Lower lobe of right lung (tissue), 2 donors: ENCODE measurements at regions not wholly inside any gene's neighbourhood (a gene's known extent, or its start where the extent isn't known, plus 50 kb on each side); places are given as distances from the start of the nearest gene placed in this dataset.

Source experiments
- ATAC-seq, 2 donors: fragments of 200-7000 bp; cut with Tn5 transposase; one replicate each; pipeline ENCODE4 v1.9.1; 2020 to 2022; ENCODE audit warnings: mild to moderate bottlenecking in 2 of 2, moderate library complexity in 2 of 2
- DNase-seq: peaks from one replicate; pipeline ENCODE4 v3.0.0-alpha.2; 2020
- H3K27ac ChIP-seq: fragments of 200-600 bp; one replicate; pipeline ENCODE4 v1.8.0; 2022
- H3K27me3 ChIP-seq: fragments of 200-600 bp; one replicate; pipeline ENCODE4 v1.8.0; 2022; ENCODE audit warnings: low read depth
- H3K36me3 ChIP-seq: fragments of 200-600 bp; one replicate; pipeline ENCODE4 v1.8.0; 2022; ENCODE audit warnings: mild to moderate bottlenecking
- H3K4me1 ChIP-seq: fragments of 200-600 bp; one replicate; pipeline ENCODE4 v1.8.0; 2022
- H3K4me3 ChIP-seq: fragments of 200-600 bp; one replicate; pipeline ENCODE4 v1.8.0; 2022; ENCODE audit warnings: mild to moderate bottlenecking
- H3K9me3 ChIP-seq: fragments of 200-600 bp; one replicate; pipeline ENCODE4 v1.8.0; 2022
- intact Hi-C: fragments of 100-400 bp; cut with DNase I; formaldehyde crosslinking; loops from one replicate; pipeline ENCODE4 v1.11.0; 2022
- TF ChIP-seq, protein P1 (sequence below): fragments of 200-600 bp; IDR thresholded peaks from one replicate; pipeline ENCODE4 v1.8.0; 2022; ENCODE audit warnings: antibody characterized with exemption, mild to moderate bottlenecking
- donor health status: DM: no; HTN: yes; CAD: no; lungs with severe emphysema.

DNA sequence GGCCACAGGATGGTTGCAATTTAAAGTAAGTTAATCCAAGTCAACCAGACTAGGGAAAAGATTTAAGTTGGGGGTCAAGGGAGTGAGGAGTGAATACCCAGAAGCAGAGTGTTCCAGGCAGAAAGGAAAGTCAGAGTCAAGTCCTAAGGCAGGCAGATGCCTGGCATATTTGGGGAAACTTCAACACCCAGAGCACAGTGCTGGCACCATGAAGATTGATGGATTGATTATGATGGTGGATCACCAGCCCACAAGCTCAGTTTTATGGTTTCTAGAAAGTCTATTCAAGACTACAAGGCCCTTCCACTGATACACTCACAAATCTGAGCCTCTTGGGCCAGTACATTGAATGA, 100.1 kb upstream of the DUSP10 start:
- DNase-seq (no peak), ATAC-seq (no peak)
- H3K4me1 ChIP-seq, result peaks cover 10% of the 10 kb centered on the region
- no peaks in the 10 kb centered on the region for H3K36me3 ChIP-seq
- no peaks in the 10 kb centered on the region for H3K27me3 ChIP-seq
- H3K27ac ChIP-seq, result no peak overlapping the region
- intact Hi-C loops, result no loop called here
- no peaks in the 10 kb centered on the region for H3K9me3 ChIP-seq
- no peak overlapping the region for H3K4me3 ChIP-seq
- TF ChIP-seq, protein P1, sequence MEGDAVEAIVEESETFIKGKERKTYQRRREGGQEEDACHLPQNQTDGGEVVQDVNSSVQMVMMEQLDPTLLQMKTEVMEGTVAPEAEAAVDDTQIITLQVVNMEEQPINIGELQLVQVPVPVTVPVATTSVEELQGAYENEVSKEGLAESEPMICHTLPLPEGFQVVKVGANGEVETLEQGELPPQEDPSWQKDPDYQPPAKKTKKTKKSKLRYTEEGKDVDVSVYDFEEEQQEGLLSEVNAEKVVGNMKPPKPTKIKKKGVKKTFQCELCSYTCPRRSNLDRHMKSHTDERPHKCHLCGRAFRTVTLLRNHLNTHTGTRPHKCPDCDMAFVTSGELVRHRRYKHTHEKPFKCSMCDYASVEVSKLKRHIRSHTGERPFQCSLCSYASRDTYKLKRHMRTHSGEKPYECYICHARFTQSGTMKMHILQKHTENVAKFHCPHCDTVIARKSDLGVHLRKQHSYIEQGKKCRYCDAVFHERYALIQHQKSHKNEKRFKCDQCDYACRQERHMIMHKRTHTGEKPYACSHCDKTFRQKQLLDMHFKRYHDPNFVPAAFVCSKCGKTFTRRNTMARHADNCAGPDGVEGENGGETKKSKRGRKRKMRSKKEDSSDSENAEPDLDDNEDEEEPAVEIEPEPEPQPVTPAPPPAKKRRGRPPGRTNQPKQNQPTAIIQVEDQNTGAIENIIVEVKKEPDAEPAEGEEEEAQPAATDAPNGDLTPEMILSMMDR, result no peak

DNA sequence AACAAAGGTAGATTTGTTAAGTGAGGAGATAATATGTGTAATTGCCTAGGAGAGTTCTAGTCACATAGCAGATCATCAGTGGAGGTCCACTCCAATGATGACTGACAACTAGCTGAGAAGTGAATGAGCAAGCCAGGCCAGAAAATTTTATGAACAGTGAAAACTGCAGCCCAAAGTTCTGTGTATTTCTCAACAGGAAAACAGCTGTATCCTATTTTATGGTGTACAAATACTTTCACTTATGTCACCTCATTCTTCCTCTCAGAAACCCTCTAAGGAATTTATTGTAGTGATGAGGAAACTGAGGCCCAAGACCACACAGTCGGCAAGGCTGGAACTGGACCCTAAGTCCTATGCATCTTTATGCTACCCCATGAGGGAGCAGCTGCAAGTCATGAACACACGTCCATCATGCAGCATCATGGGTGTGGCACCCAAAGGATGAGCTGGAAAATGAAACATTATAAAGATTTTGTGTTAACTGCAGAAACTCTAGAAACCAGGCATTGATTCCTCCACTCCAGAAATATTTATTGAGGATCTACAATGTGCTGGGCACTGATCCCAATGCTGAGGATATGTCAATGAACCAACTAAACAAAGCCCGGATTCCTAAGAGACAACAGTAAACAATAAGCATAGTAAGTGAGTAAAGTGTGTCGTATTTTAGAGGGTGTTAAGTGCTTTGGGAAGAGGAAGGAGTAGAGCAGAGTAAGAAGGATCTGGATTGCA, 99.5 kb upstream of the DUSP10 start:
- peak in 1 of 2 donors; percentile 16 for ATAC-seq
- intact Hi-C loops, result no loop called here

DNA sequence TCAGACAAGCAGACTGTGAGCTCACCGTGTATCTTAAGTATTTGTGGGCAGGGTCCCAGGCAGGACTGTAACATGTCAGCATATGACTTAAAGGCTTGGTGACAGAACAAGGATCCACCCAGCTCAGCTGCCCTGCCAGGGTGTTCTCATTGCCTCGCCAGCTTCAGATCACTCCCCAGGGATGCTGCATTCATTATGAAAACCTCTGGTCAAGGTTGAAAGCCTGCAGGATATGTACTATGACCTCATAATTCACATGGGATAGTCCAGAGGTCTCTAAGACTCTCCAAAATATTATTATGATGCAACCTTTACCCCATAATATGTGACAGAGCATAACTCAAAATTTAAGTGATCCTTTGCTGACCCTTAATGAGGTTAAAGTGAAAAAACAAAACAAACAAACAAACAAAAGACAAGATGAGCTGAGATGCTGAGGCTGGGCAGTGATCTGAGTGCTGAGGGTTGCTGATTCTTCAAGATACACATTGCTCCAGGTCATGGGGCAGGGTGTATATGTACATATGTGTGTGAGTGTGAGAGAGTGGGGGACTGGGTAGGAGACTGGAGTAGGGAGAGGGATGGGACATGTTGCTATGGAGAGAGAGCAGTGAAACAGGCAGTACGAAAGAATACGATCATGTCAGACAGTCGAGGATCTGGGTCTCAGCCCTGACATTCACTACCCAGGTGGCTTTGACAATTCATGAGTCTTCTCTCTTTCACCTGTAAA, 98.8 kb upstream of the DUSP10 start:
- no peaks in the 10 kb centered on the region for H3K9me3 ChIP-seq
- H3K27ac ChIP-seq, result no peak overlapping the region
- no peak overlapping the region for H3K4me3 ChIP-seq
- no peaks in the 10 kb centered on the region for H3K36me3 ChIP-seq
- peak; percentile 31 to 43 for ATAC-seq
- peaks cover 10% of the 10 kb centered on the region for H3K4me1 ChIP-seq
- DNase-seq, result no peak
- H3K27me3 ChIP-seq, result no peaks in the 10 kb centered on the region
- intact Hi-C loops, result no loop called here
- TF ChIP-seq, protein P1, result no peak

More for the DNA sequence above, 99.5 kb upstream of the DUSP10 start:
- H3K4me1 ChIP-seq, result peaks cover 10% of the 10 kb centered on the region
- H3K4me3 ChIP-seq, result no peak overlapping the region
- no peaks in the 10 kb centered on the region for H3K36me3 ChIP-seq
- no peaks in the 10 kb centered on the region for H3K9me3 ChIP-seq
- DNase-seq, result no peak
- no peaks in the 10 kb centered on the region for H3K27me3 ChIP-seq
- TF ChIP-seq, protein P1, result no peak
- H3K27ac ChIP-seq, result no peak overlapping the region

DNA sequence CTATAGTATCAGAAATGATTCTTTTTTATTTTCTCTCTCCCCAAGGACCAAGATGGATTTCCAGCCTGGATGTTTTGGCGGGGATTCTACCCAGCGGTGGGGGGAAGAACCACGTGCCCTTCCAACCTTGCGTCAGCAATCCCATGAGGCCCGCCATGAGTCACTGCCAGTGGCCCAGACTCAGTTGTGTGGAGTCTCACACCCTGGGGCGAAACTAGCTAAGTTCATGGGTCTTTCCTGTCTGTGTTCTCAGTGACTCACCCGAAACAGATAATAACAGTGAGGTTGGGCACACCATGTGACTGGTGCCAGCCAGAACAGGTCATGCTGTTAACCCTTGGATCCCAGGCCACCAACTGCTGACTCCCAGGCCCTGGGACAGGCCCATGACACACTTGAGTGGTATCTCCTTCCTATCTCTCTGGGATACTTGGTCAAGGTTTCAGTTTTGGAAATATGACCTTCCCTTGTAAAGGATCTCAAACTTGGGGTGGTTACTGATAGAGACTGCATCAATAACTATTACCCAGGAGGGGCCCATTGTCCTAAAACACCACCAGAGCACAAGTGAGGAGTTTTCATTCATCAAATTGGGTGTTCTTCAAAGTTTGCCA, 98.0 kb upstream of the DUSP10 start:
- TF ChIP-seq, protein P1, result no peak
- Histone ChIP-seq H3K36me3 (no peaks in the 10 kb centered on the region), H3K4me1 (peaks cover 10% of the 10 kb centered on the region), H3K4me3 (no peak overlapping the region), H3K27me3 (no peaks in the 10 kb centered on the region), H3K27ac (no peak overlapping the region), H3K9me3 (no peaks in the 10 kb centered on the region)
- DNase-seq, result no peak
- intact Hi-C loops, result no loop called here
- peak; percentile 68 to 70 for ATAC-seq

DNA sequence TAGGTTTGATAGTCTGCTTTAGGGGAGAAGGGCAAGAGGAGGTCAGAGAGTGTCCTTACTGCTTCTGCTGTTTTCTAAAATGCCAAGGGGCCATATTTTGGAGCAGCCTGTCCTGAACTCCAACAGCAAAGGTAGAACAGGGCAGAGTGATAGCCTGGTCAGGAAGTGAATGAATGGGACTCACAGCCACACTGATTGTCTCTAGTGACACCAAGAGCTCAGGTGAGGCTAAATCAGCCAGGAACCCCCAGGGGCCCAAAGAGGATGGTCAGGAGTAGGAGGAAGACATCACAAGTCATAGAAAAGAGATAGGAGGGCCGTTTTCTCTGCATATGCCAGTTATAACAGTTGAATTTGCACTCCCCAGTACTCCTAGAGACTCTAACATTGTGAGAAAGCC, 97.4 kb upstream of the DUSP10 start:
- DNase-seq, result no peak
- Histone ChIP-seq H3K27me3 (no peaks in the 10 kb centered on the region), H3K27ac (no peak overlapping the region), H3K9me3 (no peaks in the 10 kb centered on the region), H3K4me1 (peaks cover 13% of the 10 kb centered on the region), H3K36me3 (no peaks in the 10 kb centered on the region), H3K4me3 (no peak overlapping the region)
- ATAC-seq, result no peak
- intact Hi-C loops, result no loop called here
- TF ChIP-seq, protein P1, result no peak
